Keratinocyte (primary cell): ENCODE measurements at regions not wholly inside any gene's neighbourhood (a gene's known extent, or its start where the extent isn't known, plus 50 kb on each side); places are given as distances from the start of the nearest gene placed in this dataset.

ENCODE experiments used
- DNase-seq: peaks from one replicate; pipeline ENCODE4 v3.0.0-alpha.2; 2011; ENCODE audit warnings: low read depth, missing footprints, low spot score
- FAIRE-seq: peaks from 2 replicates; lab custom pipeline; 2011; peaks lifted over from hg19 to GRCh38; lab: Jason Lieb, UNC
- H2AFZ ChIP-seq: 2 replicates; pipeline ENCODE4 v1.6.0; 2012; ENCODE audit warnings: low read length, control low read depth, inconsistent platforms; ENCODE audit not compliant: control insufficient read depth
- H3K27ac ChIP-seq: 2 replicates; pipeline ENCODE4 v1.5.1; 2011; ENCODE audit warnings: low read length; ENCODE audit not compliant: control insufficient read depth, insufficient read depth
- H3K27me3 ChIP-seq: 3 replicates; pipeline ENCODE4 v1.6.0; 2011; ENCODE audit warnings: low read length; ENCODE audit not compliant: control insufficient read depth, insufficient read depth; ENCODE audit errors: extremely low read depth
- H3K36me3 ChIP-seq, 2 experiments: 2 replicates in 1 of 2; 3 replicates in 1 of 2; pipeline ENCODE4 v1.5.1; 2011; ENCODE audit warnings: low read length in 2 of 2, mild to moderate bottlenecking in 1 of 2; ENCODE audit not compliant: control insufficient read depth in 2 of 2, insufficient read depth in 2 of 2; ENCODE audit errors: extremely low read depth in 1 of 2
- H3K4me1 ChIP-seq: 3 replicates; pipeline ENCODE4 v1.5.1; 2011; ENCODE audit warnings: low read length; ENCODE audit not compliant: control insufficient read depth, insufficient read depth; ENCODE audit errors: extremely low read depth
- H3K4me2 ChIP-seq: 3 replicates; pipeline ENCODE4 v1.6.0; 2011; ENCODE audit warnings: low read depth, low read length; ENCODE audit not compliant: control insufficient read depth, insufficient read depth; ENCODE audit errors: extremely low read depth
- H3K4me3 ChIP-seq, 3 experiments: fragments of 200-600 bp in 1 of 3; sonication (generic) in 1 of 3; 2 replicates in 2 of 3; 3 replicates in 1 of 3; pipeline ENCODE4 v1.5.1; 2011 to 2016; ENCODE audit warnings: low read length in 3 of 3, mild to moderate bottlenecking in 3 of 3, control low read depth in 2 of 3, inconsistent platforms in 1 of 3, low read depth in 1 of 3, mixed read lengths in 1 of 3, mixed run types in 1 of 3, moderate library complexity in 1 of 3; ENCODE audit not compliant: control insufficient read depth in 2 of 3, insufficient read depth in 2 of 3; ENCODE audit errors: extremely low read depth in 1 of 3
- H3K79me2 ChIP-seq: 2 replicates; pipeline ENCODE4 v1.6.0; 2012; ENCODE audit warnings: low read length; ENCODE audit not compliant: control insufficient read depth, insufficient read depth
- H3K9ac ChIP-seq: 3 replicates; pipeline ENCODE4 v1.6.0; 2011; ENCODE audit warnings: low read length; ENCODE audit not compliant: control insufficient read depth, insufficient read depth; ENCODE audit errors: extremely low read depth
- H3K9me1 ChIP-seq: 3 replicates; pipeline ENCODE4 v1.6.0; 2011; ENCODE audit warnings: low read length; ENCODE audit not compliant: control insufficient read depth, insufficient read depth; ENCODE audit errors: extremely low read depth
- H3K9me3 ChIP-seq: 2 replicates; pipeline ENCODE4 v1.5.1; 2012; ENCODE audit warnings: low read depth, low read length; ENCODE audit not compliant: control insufficient read depth
- H4K20me1 ChIP-seq: 3 replicates; pipeline ENCODE4 v1.6.0; 2011; ENCODE audit warnings: low read length; ENCODE audit not compliant: control insufficient read depth, insufficient read depth; ENCODE audit errors: extremely low read depth
- EZH2 ChIP-seq: IDR thresholded peaks from one replicate; pipeline ENCODE4 v1.6.1; 2012; ENCODE audit warnings: inconsistent platforms, mild to moderate bottlenecking, low read length, moderate library complexity
- dilution Hi-C: fragments of 300-500 bp; cut with MboI; formaldehyde crosslinking; loops from one replicate; pipeline ENCODE4 v1.7.0; 2020; ENCODE audit warnings: low sequenced_read_pairs; ENCODE audit not compliant: extremely low pct_ligation_motif_present
- TF ChIP-seq, protein P1 (sequence below), 3 experiments: IDR thresholded peaks in 1 of 3; conservative IDR thresholded peaks in 1 of 3; optimal IDR thresholded peaks in 1 of 3; 2 replicates in 2 of 3; 3 replicates in 1 of 3; pipeline versions ENCODE3 to v1.5.1; 2011; ENCODE audit warnings: low read length in 3 of 3, mild to moderate bottlenecking in 3 of 3, moderate library complexity in 2 of 3, control low read depth in 1 of 3, inconsistent platforms in 1 of 3; ENCODE audit not compliant: insufficient read depth in 2 of 3; ENCODE audit errors: extremely low read depth in 1 of 3

DNA sequence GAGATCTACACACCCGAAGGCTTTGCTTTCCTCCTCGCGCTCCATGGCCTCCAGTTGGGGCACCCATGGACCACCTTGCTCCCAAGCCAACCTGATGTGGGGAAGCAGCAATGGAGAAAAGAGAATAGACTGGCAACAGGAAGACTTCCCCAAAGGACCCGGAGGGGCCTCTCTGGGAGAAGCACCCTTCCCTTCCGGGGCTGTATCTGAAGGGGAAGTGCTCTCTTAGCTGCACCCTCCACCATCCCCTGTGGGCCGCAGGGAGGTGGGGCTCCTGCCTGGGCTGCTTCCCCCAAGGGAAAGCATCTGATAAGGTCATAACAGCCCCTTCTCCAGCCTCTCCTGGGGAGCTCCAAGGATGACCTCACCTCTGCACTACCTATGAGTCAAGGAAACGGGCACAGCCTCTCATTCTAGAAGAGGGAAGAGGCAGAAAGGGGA lies 100.2 kb downstream of the RIPK4 start:
- Histone ChIP-seq H3K9me3 (no peaks in the 10 kb centered on the region), H3K4me3 (no peak overlapping the region), H4K20me1 (no peaks in the 10 kb centered on the region), H3K27ac (no peak overlapping the region), H3K36me3 (no peaks in the 10 kb centered on the region), H3K79me2 (no peaks in the 10 kb centered on the region), H3K9me1 (no peaks in the 10 kb centered on the region), H2AFZ (no peak overlapping the region), H3K9ac (no peak overlapping the region), H3K4me1 (peaks cover 49% of the 10 kb centered on the region), H3K4me2 (no peak overlapping the region), H3K27me3 (no peaks in the 10 kb centered on the region)
- FAIRE-seq (no peak), DNase-seq (no peak)
- dilution Hi-C loops, result no loop called here
- no peak for TF ChIP-seq EZH2

- Histone ChIP-seq H3K4me3 (no peak overlapping the region), H4K20me1 (no peaks in the 10 kb centered on the region), H2AFZ (no peak overlapping the region), H3K36me3 (no peaks in the 10 kb centered on the region), H3K4me1 (peaks cover 42% of the 10 kb centered on the region), H3K27me3 (no peaks in the 10 kb centered on the region), H3K27ac (no peak overlapping the region), H3K9me1 (no peaks in the 10 kb centered on the region), H3K9ac (no peak overlapping the region), H3K9me3 (no peaks in the 10 kb centered on the region), H3K4me2 (no peak overlapping the region), H3K79me2 (no peaks in the 10 kb centered on the region)
- FAIRE-seq (no peak), DNase-seq (no peak)
- TF ChIP-seq EZH2, result no peak
- TF ChIP-seq, protein P1, sequence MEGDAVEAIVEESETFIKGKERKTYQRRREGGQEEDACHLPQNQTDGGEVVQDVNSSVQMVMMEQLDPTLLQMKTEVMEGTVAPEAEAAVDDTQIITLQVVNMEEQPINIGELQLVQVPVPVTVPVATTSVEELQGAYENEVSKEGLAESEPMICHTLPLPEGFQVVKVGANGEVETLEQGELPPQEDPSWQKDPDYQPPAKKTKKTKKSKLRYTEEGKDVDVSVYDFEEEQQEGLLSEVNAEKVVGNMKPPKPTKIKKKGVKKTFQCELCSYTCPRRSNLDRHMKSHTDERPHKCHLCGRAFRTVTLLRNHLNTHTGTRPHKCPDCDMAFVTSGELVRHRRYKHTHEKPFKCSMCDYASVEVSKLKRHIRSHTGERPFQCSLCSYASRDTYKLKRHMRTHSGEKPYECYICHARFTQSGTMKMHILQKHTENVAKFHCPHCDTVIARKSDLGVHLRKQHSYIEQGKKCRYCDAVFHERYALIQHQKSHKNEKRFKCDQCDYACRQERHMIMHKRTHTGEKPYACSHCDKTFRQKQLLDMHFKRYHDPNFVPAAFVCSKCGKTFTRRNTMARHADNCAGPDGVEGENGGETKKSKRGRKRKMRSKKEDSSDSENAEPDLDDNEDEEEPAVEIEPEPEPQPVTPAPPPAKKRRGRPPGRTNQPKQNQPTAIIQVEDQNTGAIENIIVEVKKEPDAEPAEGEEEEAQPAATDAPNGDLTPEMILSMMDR (optimal IDR thresholded peaks at IDR 0.05 in 1 of 3, IDR thresholded peaks at IDR 0.05 in 1 of 3, conservative IDR thresholded peaks at IDR 0.05 in 1 of 3; ENCODE audit: extremely low read depth in 1 of 3, insufficient read depth in 2 of 3, low read length in 3 of 3), result no peak
- dilution Hi-C loops, result no loop called here
Observed at GRCh38 chr21:41665766-41666595, 100.9 kb downstream of the RIPK4 start.
